ENCODE measurements at regions not wholly inside any gene's neighbourhood (a gene's known extent, or its start where the extent isn't known, plus 50 kb on each side); places are given as distances from the start of the nearest gene placed in this dataset.

- Histone ChIP-seq H3K4me3 (ENCODE audit: low read length) (no peak overlapping the region), H3K9me3 (ENCODE audit: control insufficient read depth, insufficient read depth, low read length) (no peaks in the 10 kb centered on the region), H3K27ac (ENCODE audit: low read length) (no peak overlapping the region), H3K4me1 (ENCODE audit: control insufficient read depth, insufficient read depth, low read length) (no peaks in the 10 kb centered on the region), H3K36me3 (ENCODE audit: control insufficient read depth, insufficient read depth, low read length) (no peaks in the 10 kb centered on the region), H3K27me3 (ENCODE audit: control insufficient read depth, insufficient read depth, low read length) (no peaks in the 10 kb centered on the region)
- no CpG with 5 or more reads among the region's 1 CpG for WGBS (ENCODE audit: insufficient coverage, insufficient read length)
- DNase-seq (ENCODE audit: low read depth, low spot score) = no peak
These were observed 99.7 kb upstream of the KLHL29 start for GRCh38 chr2:23285091-23285800.

GRCh38 chr2:23286031-23286757 is 98.8 kb upstream of the KLHL29 start:
- no peaks in the 10 kb centered on the region for H3K9me3 ChIP-seq (ENCODE audit: control insufficient read depth, insufficient read depth, low read length)
- H3K4me1 ChIP-seq (ENCODE audit: control insufficient read depth, insufficient read depth, low read length) = no peaks in the 10 kb centered on the region
- H3K36me3 ChIP-seq (ENCODE audit: control insufficient read depth, insufficient read depth, low read length) = no peaks in the 10 kb centered on the region
- no peaks in the 10 kb centered on the region for H3K27me3 ChIP-seq (ENCODE audit: control insufficient read depth, insufficient read depth, low read length)
- H3K4me3 ChIP-seq (ENCODE audit: low read length) = no peak overlapping the region
- WGBS (ENCODE audit: insufficient coverage, insufficient read length) = no CpG with 5 or more reads among the region's 6 CpGs
- H3K27ac ChIP-seq (ENCODE audit: low read length) = no peak overlapping the region
- DNase-seq (ENCODE audit: low read depth, low spot score) = no peak

- DNase-seq (ENCODE audit: low read depth, low spot score) = no peak
- Histone ChIP-seq H3K27ac (ENCODE audit: low read length) (no peak overlapping the region), H3K27me3 (ENCODE audit: control insufficient read depth, insufficient read depth, low read length) (no peaks in the 10 kb centered on the region), H3K4me1 (ENCODE audit: control insufficient read depth, insufficient read depth, low read length) (no peaks in the 10 kb centered on the region), H3K4me3 (ENCODE audit: low read length) (no peak overlapping the region), H3K9me3 (ENCODE audit: control insufficient read depth, insufficient read depth, low read length) (no peaks in the 10 kb centered on the region), H3K36me3 (ENCODE audit: control insufficient read depth, insufficient read depth, low read length) (no peaks in the 10 kb centered on the region)
- WGBS (ENCODE audit: insufficient coverage, insufficient read length) = no CpG with 5 or more reads among the region's 6 CpGs
These were observed 97.9 kb upstream of the KLHL29 start for GRCh38 chr2:23286758-23287704.

DNA sequence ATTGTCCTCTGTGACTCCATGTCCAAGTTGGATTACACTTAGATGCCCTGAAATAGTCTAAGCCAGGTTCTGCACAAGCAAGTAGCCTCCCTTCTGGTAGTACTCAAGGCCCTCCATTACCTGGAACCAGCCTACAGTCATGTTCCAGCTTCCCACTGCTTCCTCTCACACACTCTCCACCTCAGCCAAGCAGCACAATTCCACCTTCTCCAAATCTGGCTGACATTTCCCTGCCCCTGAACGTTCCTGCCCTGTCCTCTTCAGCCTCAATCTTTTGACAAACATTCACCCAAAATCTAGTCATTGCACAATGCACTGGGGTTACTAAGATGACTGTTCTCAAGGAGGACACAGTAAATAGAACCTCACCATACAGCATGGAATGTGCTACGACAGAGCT is 95.3 kb upstream of the KLHL29 start:
- no peaks in the 10 kb centered on the region for H3K4me1 ChIP-seq (ENCODE audit: control insufficient read depth, insufficient read depth, low read length)
- no peak for DNase-seq (ENCODE audit: low read depth, low spot score)
- H3K27me3 ChIP-seq (ENCODE audit: control insufficient read depth, insufficient read depth, low read length) = no peaks in the 10 kb centered on the region
- H3K9me3 ChIP-seq (ENCODE audit: control insufficient read depth, insufficient read depth, low read length) = no peaks in the 10 kb centered on the region
- no peak overlapping the region for H3K27ac ChIP-seq (ENCODE audit: low read length)
- WGBS (ENCODE audit: insufficient coverage, insufficient read length) = no CpG with 5 or more reads among the region's 2 CpGs
- H3K36me3 ChIP-seq (ENCODE audit: control insufficient read depth, insufficient read depth, low read length) = no peaks in the 10 kb centered on the region
- H3K4me3 ChIP-seq (ENCODE audit: low read length) = no peak overlapping the region

- DNase-seq (ENCODE audit: low read depth, low spot score) = no peak
These were observed 93.7 kb upstream of the KLHL29 start for GRCh38 chr2:23291239-23291638.

GRCh38 chr2:23292024-23292423 is 93.0 kb upstream of the KLHL29 start:
- no CpG with 5 or more reads among the region's 3 CpGs for WGBS (ENCODE audit: insufficient coverage, insufficient read length)
- no peak for DNase-seq (ENCODE audit: low read depth, low spot score)
- Histone ChIP-seq H3K27me3 (ENCODE audit: control insufficient read depth, insufficient read depth, low read length) (no peaks in the 10 kb centered on the region), H3K9me3 (ENCODE audit: control insufficient read depth, insufficient read depth, low read length) (no peaks in the 10 kb centered on the region), H3K36me3 (ENCODE audit: control insufficient read depth, insufficient read depth, low read length) (no peaks in the 10 kb centered on the region), H3K4me3 (ENCODE audit: low read length) (no peak overlapping the region), H3K27ac (ENCODE audit: low read length) (no peak overlapping the region), H3K4me1 (ENCODE audit: control insufficient read depth, insufficient read depth, low read length) (no peaks in the 10 kb centered on the region)

More at GRCh38 chr2:23291239-23291638, 93.7 kb upstream of the KLHL29 start:
- no peak overlapping the region for H3K4me3 ChIP-seq (ENCODE audit: low read length)
- no CpG with 5 or more reads among the region's 2 CpGs for WGBS (ENCODE audit: insufficient coverage, insufficient read length)
- H3K36me3 ChIP-seq (ENCODE audit: control insufficient read depth, insufficient read depth, low read length) = no peaks in the 10 kb centered on the region
- no peak overlapping the region for H3K27ac ChIP-seq (ENCODE audit: low read length)
- H3K9me3 ChIP-seq (ENCODE audit: control insufficient read depth, insufficient read depth, low read length) = no peaks in the 10 kb centered on the region
- no peaks in the 10 kb centered on the region for H3K4me1 ChIP-seq (ENCODE audit: control insufficient read depth, insufficient read depth, low read length)
- H3K27me3 ChIP-seq (ENCODE audit: control insufficient read depth, insufficient read depth, low read length) = no peaks in the 10 kb centered on the region

GRCh38 chr2:23293063-23293462 is 91.9 kb upstream of the KLHL29 start:
- no peaks in the 10 kb centered on the region for H3K9me3 ChIP-seq (ENCODE audit: control insufficient read depth, insufficient read depth, low read length)
- no peaks in the 10 kb centered on the region for H3K27me3 ChIP-seq (ENCODE audit: control insufficient read depth, insufficient read depth, low read length)

GRCh38 chr2:23293731-23294130 is 91.2 kb upstream of the KLHL29 start:
- WGBS (ENCODE audit: insufficient coverage, insufficient read length) = no CpG with 5 or more reads among the region's 7 CpGs
- H3K27ac ChIP-seq (ENCODE audit: low read length) = no peak overlapping the region
- H3K9me3 ChIP-seq (ENCODE audit: control insufficient read depth, insufficient read depth, low read length) = no peaks in the 10 kb centered on the region
- no peak overlapping the region for H3K4me3 ChIP-seq (ENCODE audit: low read length)
- no peak for DNase-seq (ENCODE audit: low read depth, low spot score)
- no peaks in the 10 kb centered on the region for H3K36me3 ChIP-seq (ENCODE audit: control insufficient read depth, insufficient read depth, low read length)
- H3K4me1 ChIP-seq (ENCODE audit: control insufficient read depth, insufficient read depth, low read length) = no peaks in the 10 kb centered on the region
- H3K27me3 ChIP-seq (ENCODE audit: control insufficient read depth, insufficient read depth, low read length) = no peaks in the 10 kb centered on the region

More at GRCh38 chr2:23293063-23293462, 91.9 kb upstream of the KLHL29 start:
- no peak overlapping the region for H3K4me3 ChIP-seq (ENCODE audit: low read length)
- no peak overlapping the region for H3K27ac ChIP-seq (ENCODE audit: low read length)
- DNase-seq (ENCODE audit: low read depth, low spot score) = no peak
- no peaks in the 10 kb centered on the region for H3K4me1 ChIP-seq (ENCODE audit: control insufficient read depth, insufficient read depth, low read length)
- WGBS (ENCODE audit: insufficient coverage, insufficient read length) = no CpG with 5 or more reads among the region's 6 CpGs
- H3K36me3 ChIP-seq (ENCODE audit: control insufficient read depth, insufficient read depth, low read length) = no peaks in the 10 kb centered on the region

DNA sequence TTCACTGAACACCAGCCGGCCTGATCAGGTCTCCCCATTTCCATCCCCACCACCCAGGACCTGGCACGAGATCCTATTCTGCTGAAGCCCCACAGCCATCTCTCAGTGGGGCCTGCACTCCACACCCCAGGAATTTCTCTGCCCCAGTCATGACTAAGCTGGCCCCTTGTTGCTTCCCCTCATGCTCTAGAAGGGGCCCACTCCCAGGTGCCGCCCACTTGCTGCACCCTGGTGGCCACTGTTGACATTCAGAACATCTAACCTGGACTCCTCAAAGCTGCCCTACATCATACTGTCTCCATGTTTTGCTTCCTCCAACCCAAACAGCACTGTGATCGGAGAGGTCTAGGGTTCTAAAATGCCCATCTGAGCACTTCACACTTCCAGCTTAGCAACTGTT is 90.7 kb upstream of the KLHL29 start:
- no CpG with 5 or more reads among the region's 4 CpGs for WGBS (ENCODE audit: insufficient coverage, insufficient read length)

DNA sequence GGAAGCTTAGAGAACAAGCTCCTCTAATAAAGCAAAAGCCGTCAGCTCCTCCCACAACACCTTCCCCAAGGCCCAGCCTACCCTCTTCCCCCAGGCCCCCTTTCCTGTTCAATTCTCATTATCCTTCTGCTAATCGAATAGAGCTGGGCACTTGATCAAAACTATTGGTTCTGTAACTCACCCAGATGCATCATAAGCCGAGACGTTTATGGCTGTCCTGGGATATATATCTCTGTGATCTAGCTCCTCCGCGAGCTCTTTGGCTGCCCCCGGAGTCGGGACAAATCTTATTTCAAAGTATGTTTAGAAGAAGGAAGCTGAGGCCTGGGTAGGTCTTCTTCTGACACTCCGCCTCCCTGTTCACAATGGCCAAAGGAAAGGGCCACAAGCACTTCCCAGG is 88.3 kb upstream of the KLHL29 start:
- Histone ChIP-seq H3K4me3 (ENCODE audit: low read length) (no peak overlapping the region), H3K4me1 (ENCODE audit: control insufficient read depth, insufficient read depth, low read length) (no peaks in the 10 kb centered on the region), H3K9me3 (ENCODE audit: control insufficient read depth, insufficient read depth, low read length) (no peaks in the 10 kb centered on the region), H3K36me3 (ENCODE audit: control insufficient read depth, insufficient read depth, low read length) (no peaks in the 10 kb centered on the region), H3K27ac (ENCODE audit: low read length) (no peak overlapping the region), H3K27me3 (ENCODE audit: control insufficient read depth, insufficient read depth, low read length) (no peaks in the 10 kb centered on the region)
- DNase-seq (ENCODE audit: low read depth, low spot score) = no peak
- no CpG with 5 or more reads among the region's 9 CpGs for WGBS (ENCODE audit: insufficient coverage, insufficient read length)

More for the DNA sequence above, 90.7 kb upstream of the KLHL29 start:
- Histone ChIP-seq H3K9me3 (ENCODE audit: control insufficient read depth, insufficient read depth, low read length) (no peaks in the 10 kb centered on the region), H3K27ac (ENCODE audit: low read length) (no peak overlapping the region), H3K4me3 (ENCODE audit: low read length) (no peak overlapping the region), H3K36me3 (ENCODE audit: control insufficient read depth, insufficient read depth, low read length) (no peaks in the 10 kb centered on the region), H3K27me3 (ENCODE audit: control insufficient read depth, insufficient read depth, low read length) (no peaks in the 10 kb centered on the region), H3K4me1 (ENCODE audit: control insufficient read depth, insufficient read depth, low read length) (no peaks in the 10 kb centered on the region)
- no peak for DNase-seq (ENCODE audit: low read depth, low spot score)

All from iPS DF 6.9 (cell line).